Astrocyte (in vitro differentiated cells and primary cell): ENCODE measurements at regions not wholly inside any gene's neighbourhood (a gene's known extent, or its start where the extent isn't known, plus 50 kb on each side); places are given as distances from the start of the nearest gene placed in this dataset.

Source experiments
- DNase-seq: peaks from one replicate; pipeline ENCODE4 v3.0.0-alpha.2; 2010; ENCODE audit warnings: low read depth
- FAIRE-seq: peaks from 2 replicates; lab custom pipeline; 2011; peaks lifted over from hg19 to GRCh38; lab: Jason Lieb, UNC
- H2AFZ ChIP-seq: 2 replicates; pipeline ENCODE4 v1.6.0; 2012; ENCODE audit warnings: low read depth, low read length, inconsistent platforms
- H3K27ac ChIP-seq: 2 replicates; pipeline ENCODE4 v1.5.1; 2011; ENCODE audit warnings: low read depth, low read length, inconsistent platforms
- H3K27me3 ChIP-seq: 2 replicates; pipeline ENCODE4 v1.6.0; 2011; ENCODE audit warnings: low read length, inconsistent platforms; ENCODE audit not compliant: insufficient read depth
- H3K36me3 ChIP-seq: 2 replicates; pipeline ENCODE4 v1.5.1; 2011; ENCODE audit warnings: low read length, inconsistent platforms; ENCODE audit not compliant: insufficient read depth
- H3K4me1 ChIP-seq: 2 replicates; pipeline ENCODE4 v1.5.1; 2011; ENCODE audit warnings: low read length, inconsistent platforms; ENCODE audit not compliant: insufficient read depth
- H3K4me2 ChIP-seq: 2 replicates; pipeline ENCODE4 v1.6.0; 2012; ENCODE audit warnings: low read length, inconsistent platforms
- H3K4me3 ChIP-seq: 2 replicates; pipeline ENCODE4 v1.5.1; 2011; ENCODE audit warnings: low read depth, mild to moderate bottlenecking, low read length, inconsistent platforms; ENCODE audit not compliant: insufficient read depth
- H3K79me2 ChIP-seq: 2 replicates; pipeline ENCODE4 v1.6.0; 2012; ENCODE audit warnings: mild to moderate bottlenecking, low read length, inconsistent platforms; ENCODE audit not compliant: insufficient read depth
- H3K9ac ChIP-seq: 2 replicates; pipeline ENCODE4 v1.6.0; 2012; ENCODE audit warnings: mild to moderate bottlenecking, low read length, inconsistent platforms
- H3K9me3 ChIP-seq: 2 replicates; pipeline ENCODE4 v1.5.1; 2012; ENCODE audit warnings: low read depth, mild to moderate bottlenecking, low read length, inconsistent platforms; ENCODE audit not compliant: insufficient read depth
- H4K20me1 ChIP-seq: 2 replicates; pipeline ENCODE4 v1.6.0; 2012; ENCODE audit warnings: low read length, inconsistent platforms; ENCODE audit not compliant: insufficient read depth
- H3K27ac Mint-ChIP-seq: one replicate; pipeline ENCODE4 v1.8.0; 2021; ENCODE audit warnings: mild to moderate bottlenecking, mixed read lengths; ENCODE audit not compliant: unreplicated experiment
- H3K27me3 Mint-ChIP-seq: one replicate; pipeline ENCODE4 v1.8.0; 2021; ENCODE audit warnings: low read depth, mixed read lengths; ENCODE audit not compliant: unreplicated experiment
- H3K36me3 Mint-ChIP-seq: one replicate; pipeline ENCODE4 v1.8.0; 2021; ENCODE audit warnings: low read depth, mixed read lengths; ENCODE audit not compliant: unreplicated experiment
- H3K4me1 Mint-ChIP-seq: one replicate; pipeline ENCODE4 v1.8.0; 2021; ENCODE audit warnings: low read depth, mixed read lengths; ENCODE audit not compliant: unreplicated experiment
- H3K4me3 Mint-ChIP-seq: one replicate; pipeline ENCODE4 v1.8.0; 2021; ENCODE audit warnings: mild to moderate bottlenecking, moderate library complexity, mixed read lengths; ENCODE audit not compliant: unreplicated experiment
- H3K9me3 Mint-ChIP-seq: one replicate; pipeline ENCODE4 v1.8.0; 2021; ENCODE audit warnings: mild to moderate bottlenecking, mixed read lengths; ENCODE audit not compliant: unreplicated experiment
- EZH2 ChIP-seq: IDR thresholded peaks from 2 replicates; pipeline ENCODE4 v1.6.1; 2012; ENCODE audit warnings: mild to moderate bottlenecking, low read length, inconsistent platforms; ENCODE audit not compliant: insufficient read depth
- TF ChIP-seq, protein P1 (sequence below): IDR thresholded peaks from 2 replicates; pipeline ENCODE4 v1.5.1; 2011; ENCODE audit warnings: low read depth, mild to moderate bottlenecking, inconsistent platforms, low read length, moderate library complexity; ENCODE audit not compliant: insufficient read depth

DNA sequence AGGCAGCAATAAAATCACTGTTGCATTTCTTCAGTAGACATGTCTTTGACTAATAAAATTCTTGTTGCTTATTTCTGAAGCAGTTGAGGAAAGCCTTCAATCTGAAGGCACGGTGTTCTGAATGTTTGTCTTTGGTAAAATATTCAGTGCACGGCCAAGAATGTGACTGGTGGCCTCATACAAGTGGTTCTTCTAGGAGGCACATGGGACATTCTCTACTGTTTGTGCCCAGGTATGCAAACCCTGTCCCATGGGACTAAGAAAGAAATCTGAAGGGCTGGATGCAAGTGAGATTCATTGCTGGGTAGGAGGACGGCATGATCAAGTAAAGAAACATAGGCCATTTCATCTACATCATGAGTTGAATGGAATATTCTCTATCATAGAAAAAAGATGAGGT is 250.6 kb upstream of the NR2F2 start:
- Histone ChIP-seq H2AFZ (no peak overlapping the region), H3K27ac (no peak overlapping the region), H3K9ac (no peak overlapping the region), H3K36me3 (no peaks in the 10 kb centered on the region), H3K4me2 (no peak overlapping the region), H3K9me3 (no peaks in the 10 kb centered on the region), H4K20me1 (no peaks in the 10 kb centered on the region), H3K4me1 (no peaks in the 10 kb centered on the region), H3K79me2 (no peaks in the 10 kb centered on the region), H3K4me3 (no peak overlapping the region), H3K27me3 (no peaks in the 10 kb centered on the region)
- Mint-ChIP-seq H3K27me3 (peaks cover 4% of the 10 kb centered on the region), H3K4me3 (no peak overlapping the region), H3K4me1 (no peaks in the 10 kb centered on the region), H3K9me3 (no peaks in the 10 kb centered on the region), H3K27ac (no peak overlapping the region), H3K36me3 (no peaks in the 10 kb centered on the region)
- DNase-seq, result no peak
- TF ChIP-seq, protein P1, sequence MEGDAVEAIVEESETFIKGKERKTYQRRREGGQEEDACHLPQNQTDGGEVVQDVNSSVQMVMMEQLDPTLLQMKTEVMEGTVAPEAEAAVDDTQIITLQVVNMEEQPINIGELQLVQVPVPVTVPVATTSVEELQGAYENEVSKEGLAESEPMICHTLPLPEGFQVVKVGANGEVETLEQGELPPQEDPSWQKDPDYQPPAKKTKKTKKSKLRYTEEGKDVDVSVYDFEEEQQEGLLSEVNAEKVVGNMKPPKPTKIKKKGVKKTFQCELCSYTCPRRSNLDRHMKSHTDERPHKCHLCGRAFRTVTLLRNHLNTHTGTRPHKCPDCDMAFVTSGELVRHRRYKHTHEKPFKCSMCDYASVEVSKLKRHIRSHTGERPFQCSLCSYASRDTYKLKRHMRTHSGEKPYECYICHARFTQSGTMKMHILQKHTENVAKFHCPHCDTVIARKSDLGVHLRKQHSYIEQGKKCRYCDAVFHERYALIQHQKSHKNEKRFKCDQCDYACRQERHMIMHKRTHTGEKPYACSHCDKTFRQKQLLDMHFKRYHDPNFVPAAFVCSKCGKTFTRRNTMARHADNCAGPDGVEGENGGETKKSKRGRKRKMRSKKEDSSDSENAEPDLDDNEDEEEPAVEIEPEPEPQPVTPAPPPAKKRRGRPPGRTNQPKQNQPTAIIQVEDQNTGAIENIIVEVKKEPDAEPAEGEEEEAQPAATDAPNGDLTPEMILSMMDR, result no peak
- no peak for TF ChIP-seq EZH2
- no peak for FAIRE-seq

DNA sequence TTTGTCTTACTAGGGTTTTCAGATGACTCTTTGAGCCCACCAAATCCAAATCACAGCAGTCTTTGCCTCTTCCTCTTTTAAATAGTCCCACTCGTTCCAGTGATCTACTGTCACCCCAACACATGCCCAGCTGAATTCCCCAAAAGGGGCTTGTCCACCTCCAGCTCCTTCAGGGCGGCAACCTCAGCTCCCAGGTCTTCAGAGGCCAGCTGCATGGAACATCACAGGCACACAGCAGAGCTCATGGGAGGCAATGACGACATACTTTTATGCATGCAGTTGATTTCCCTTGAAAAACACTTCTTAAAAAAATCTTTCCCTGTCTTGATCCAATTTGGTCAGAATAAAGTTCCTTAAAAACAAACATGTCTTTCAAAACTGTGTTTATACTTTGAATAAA is 244.3 kb upstream of the NR2F2 start:
- Histone ChIP-seq H3K79me2 (no peaks in the 10 kb centered on the region), H3K36me3 (no peaks in the 10 kb centered on the region), H2AFZ (no peak overlapping the region), H3K27me3 (no peaks in the 10 kb centered on the region), H3K4me1 (no peaks in the 10 kb centered on the region), H3K4me2 (no peak overlapping the region), H3K9me3 (no peaks in the 10 kb centered on the region), H3K4me3 (no peak overlapping the region), H3K9ac (no peak overlapping the region), H3K27ac (no peak overlapping the region), H4K20me1 (no peaks in the 10 kb centered on the region)
- no peak for FAIRE-seq
- DNase-seq, result no peak
- Mint-ChIP-seq H3K27me3 (peaks cover 8% of the 10 kb centered on the region), H3K36me3 (no peaks in the 10 kb centered on the region), H3K4me3 (no peak overlapping the region), H3K4me1 (peaks cover 15% of the 10 kb centered on the region), H3K27ac (no peak overlapping the region), H3K9me3 (no peaks in the 10 kb centered on the region)
- TF ChIP-seq, protein P1, result no peak
- TF ChIP-seq EZH2, result no peak

DNA sequence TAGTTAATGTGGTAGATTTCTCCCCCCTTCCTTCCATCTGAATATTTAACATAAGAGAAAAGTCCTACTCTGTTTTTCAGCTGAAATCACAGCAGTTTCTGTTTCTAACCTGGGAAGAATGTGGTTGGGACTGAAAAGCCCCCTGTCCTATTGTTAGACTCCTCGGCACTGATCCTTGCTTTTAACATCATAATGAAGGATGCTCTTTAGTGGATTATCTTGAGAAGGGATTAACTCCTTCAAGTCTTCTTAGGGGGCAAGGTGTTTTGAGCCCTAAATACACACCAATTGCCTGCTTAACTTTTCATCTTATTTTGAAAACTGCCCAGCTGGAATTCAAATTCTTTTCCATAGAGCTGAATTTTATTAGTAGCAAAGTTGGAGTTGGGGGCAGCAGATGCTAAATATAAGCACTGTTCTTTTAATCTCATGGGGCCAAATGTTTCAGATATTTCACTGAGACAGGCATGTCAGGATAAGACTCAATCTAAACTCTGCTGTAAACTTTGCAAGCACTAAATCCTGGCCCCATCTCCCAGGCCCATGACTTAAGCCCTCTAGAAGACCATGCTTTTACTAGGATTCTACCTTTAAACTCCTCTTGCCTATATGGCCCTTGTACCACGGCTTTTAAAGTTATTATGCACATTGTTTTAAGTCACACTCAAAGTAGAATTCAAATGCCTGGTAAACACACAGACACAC is 243.2 kb upstream of the NR2F2 start:
- no peak overlapping the region for H3K4me2 ChIP-seq
- H2AFZ ChIP-seq, result no peak overlapping the region
- H3K4me3 ChIP-seq, result no peak overlapping the region
- no peaks in the 10 kb centered on the region for H3K9me3 ChIP-seq
- no peak overlapping the region for H3K27ac Mint-ChIP-seq
- no peaks in the 10 kb centered on the region for H3K36me3 ChIP-seq
- H3K79me2 ChIP-seq, result no peaks in the 10 kb centered on the region
- H3K9me3 Mint-ChIP-seq, result no peaks in the 10 kb centered on the region
- peaks cover 15% of the 10 kb centered on the region for H3K4me1 Mint-ChIP-seq
- H3K27ac ChIP-seq, result no peak overlapping the region
- TF ChIP-seq, protein P1, result no peak
- TF ChIP-seq EZH2, result no peak
- H3K27me3 ChIP-seq, result no peaks in the 10 kb centered on the region
- DNase-seq (no peak), FAIRE-seq (no peak)
- H4K20me1 ChIP-seq, result no peaks in the 10 kb centered on the region
- no peak overlapping the region for H3K4me3 Mint-ChIP-seq
- no peaks in the 10 kb centered on the region for H3K4me1 ChIP-seq
- no peaks in the 10 kb centered on the region for H3K36me3 Mint-ChIP-seq
- H3K27me3 Mint-ChIP-seq, result peaks cover 8% of the 10 kb centered on the region
- no peak overlapping the region for H3K9ac ChIP-seq
